Lung (tissue), 11 donors: ENCODE measurements at regions not wholly inside any gene's neighbourhood (a gene's known extent, or its start where the extent isn't known, plus 50 kb on each side); places are given as distances from the start of the nearest gene placed in this dataset.

Experiments used
- ATAC-seq: fragments of 200-7000 bp; cut with Tn5 transposase; one replicate; pipeline ENCODE4 v1.9.1; 2020; ENCODE audit warnings: moderate number of reproducible peaks; ENCODE audit not compliant: insufficient read depth, low FRiP score
- DNase-seq, 3 donors: peaks; one replicate each; pipeline ENCODE4 v3.0.0-alpha.2; 2013 to 2017
- H3K27ac ChIP-seq, 2 donors: one replicate each; pipeline ENCODE4 v1.5.1; 2013; ENCODE audit warnings: mild to moderate bottlenecking in 2 of 2, moderate library complexity in 2 of 2, control low read depth in 1 of 2, inconsistent platforms in 1 of 2, low read depth in 1 of 2, low read length in 1 of 2
- H3K27me3 ChIP-seq, 3 donors: one replicate each; pipeline ENCODE4 v1.5.1; 2013; ENCODE audit warnings: low read length in 2 of 3; ENCODE audit not compliant: control insufficient read depth in 3 of 3, insufficient read depth in 3 of 3
- H3K36me3 ChIP-seq, 4 donors: one replicate each; pipeline ENCODE4 v1.5.1; 2013; ENCODE audit warnings: low read length in 4 of 4, mild to moderate bottlenecking in 1 of 4, moderate library complexity in 1 of 4; ENCODE audit not compliant: control insufficient read depth in 4 of 4, insufficient read depth in 4 of 4
- H3K4me1 ChIP-seq, 5 donors: one replicate each; pipeline ENCODE4 v1.5.1; 2013; ENCODE audit warnings: low read length in 5 of 5, mild to moderate bottlenecking in 2 of 5, moderate library complexity in 1 of 5; ENCODE audit not compliant: control insufficient read depth in 5 of 5, insufficient read depth in 5 of 5
- H3K4me3 ChIP-seq: one replicate; pipeline ENCODE4 v1.5.1; 2013; ENCODE audit warnings: mild to moderate bottlenecking, control low read depth, moderate library complexity
- H3K9ac ChIP-seq, 2 donors: one replicate each; pipeline ENCODE4 v1.5.1; 2013; ENCODE audit warnings: low read length in 2 of 2, control low read depth in 1 of 2; ENCODE audit not compliant: insufficient read depth in 1 of 2
- H3K9me3 ChIP-seq, 4 donors: one replicate each; pipeline ENCODE4 v1.5.1; 2013; ENCODE audit warnings: low read length in 3 of 4, mild to moderate bottlenecking in 1 of 4, moderate library complexity in 1 of 4; ENCODE audit not compliant: control insufficient read depth in 4 of 4, insufficient read depth in 3 of 4
- WGBS, 2 donors: extraction: QIAGEN DNeasy Blood & Tissue Kit; methylation state at CpG; one replicate each; pipeline ENCODE4 v1.1.7; 2013; 5-methylcytosine and 5-hydroxymethylcytosine counted together
- TF ChIP-seq, protein P1 (sequence below): IDR thresholded peaks from 2 replicates; pipeline ENCODE4 v1.5.1; 2012; ENCODE audit warnings: mild to moderate bottlenecking; ENCODE audit errors: control extremely low read depth, extremely low read depth
- donor health status: control.
- donor health status: control.
- donor health status: Bipolar disorder and iron deficiency.
- donor health status: healthy.
- donor health status: DM: yes; HTN: yes; CAD: no.

DNA sequence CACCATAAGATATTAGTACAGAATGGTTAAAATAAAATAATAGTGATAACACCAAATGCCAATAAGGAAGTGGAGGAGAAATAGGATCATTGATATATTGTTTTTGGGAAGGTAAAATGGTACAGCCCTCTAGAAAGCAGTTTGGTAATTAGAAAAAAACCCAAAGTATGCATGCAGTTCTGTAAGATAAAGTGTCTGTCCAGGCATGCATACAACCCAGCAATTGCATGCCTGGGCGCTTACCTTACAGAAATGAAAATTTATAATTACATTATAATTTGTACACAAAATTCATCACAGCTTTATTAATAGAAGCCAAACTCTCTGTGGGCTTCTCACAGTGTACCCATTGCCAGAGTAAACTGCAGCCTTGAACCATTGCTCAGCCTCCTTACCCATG is 124.7 kb downstream of the TTC6 start:
- no peak overlapping the region for H3K27ac ChIP-seq
- 95 to 96% methylated on average over 1 of the region's 1 CpG for WGBS, 2 donors

DNA sequence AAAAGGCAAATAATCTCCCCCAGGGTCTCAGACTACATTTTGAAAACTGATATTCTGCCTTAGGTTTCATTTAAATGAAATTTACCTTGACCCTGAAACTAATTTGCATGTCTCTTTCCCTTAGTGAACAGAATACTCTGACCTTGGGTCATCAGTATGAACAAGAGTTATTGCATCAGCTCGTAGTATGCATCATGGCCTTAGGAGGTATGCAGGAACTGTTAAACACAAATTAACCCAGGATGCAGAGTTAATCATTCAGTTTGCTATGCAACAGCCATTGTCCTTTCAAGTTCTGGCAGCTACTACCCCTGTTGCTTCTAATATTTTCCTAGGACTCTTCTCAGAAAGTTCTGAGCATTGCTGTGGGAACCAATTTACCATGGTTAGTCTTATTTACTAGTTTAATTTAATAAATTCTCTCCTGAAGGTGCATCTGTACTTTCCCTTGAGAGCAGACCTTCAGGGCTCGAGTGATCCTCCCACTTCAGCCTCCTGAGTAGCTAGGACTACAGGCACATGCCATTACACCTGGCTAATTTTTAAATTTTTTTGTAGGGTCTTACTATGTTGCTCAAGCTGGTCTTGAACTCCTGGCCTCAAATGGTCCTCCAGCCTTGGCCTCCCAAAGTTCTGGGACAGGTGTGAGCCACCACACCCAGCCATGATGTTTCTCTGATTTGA is 126.7 kb downstream of the TTC6 start:
- no peak overlapping the region for H3K27ac ChIP-seq
- H3K27me3 ChIP-seq, result no peaks in the 10 kb centered on the region
- no peaks in the 10 kb centered on the region for H3K36me3 ChIP-seq
- 54 to 55% methylated on average over 2 of the region's 2 CpGs for WGBS, 2 donors
- H3K9me3 ChIP-seq, result no peaks in the 10 kb centered on the region
- no peak for ATAC-seq
- no peak overlapping the region for H3K4me3 ChIP-seq
- no peaks in the 10 kb centered on the region for H3K4me1 ChIP-seq
- H3K9ac ChIP-seq, result no peak overlapping the region
- no peak for DNase-seq
- TF ChIP-seq, protein P1, sequence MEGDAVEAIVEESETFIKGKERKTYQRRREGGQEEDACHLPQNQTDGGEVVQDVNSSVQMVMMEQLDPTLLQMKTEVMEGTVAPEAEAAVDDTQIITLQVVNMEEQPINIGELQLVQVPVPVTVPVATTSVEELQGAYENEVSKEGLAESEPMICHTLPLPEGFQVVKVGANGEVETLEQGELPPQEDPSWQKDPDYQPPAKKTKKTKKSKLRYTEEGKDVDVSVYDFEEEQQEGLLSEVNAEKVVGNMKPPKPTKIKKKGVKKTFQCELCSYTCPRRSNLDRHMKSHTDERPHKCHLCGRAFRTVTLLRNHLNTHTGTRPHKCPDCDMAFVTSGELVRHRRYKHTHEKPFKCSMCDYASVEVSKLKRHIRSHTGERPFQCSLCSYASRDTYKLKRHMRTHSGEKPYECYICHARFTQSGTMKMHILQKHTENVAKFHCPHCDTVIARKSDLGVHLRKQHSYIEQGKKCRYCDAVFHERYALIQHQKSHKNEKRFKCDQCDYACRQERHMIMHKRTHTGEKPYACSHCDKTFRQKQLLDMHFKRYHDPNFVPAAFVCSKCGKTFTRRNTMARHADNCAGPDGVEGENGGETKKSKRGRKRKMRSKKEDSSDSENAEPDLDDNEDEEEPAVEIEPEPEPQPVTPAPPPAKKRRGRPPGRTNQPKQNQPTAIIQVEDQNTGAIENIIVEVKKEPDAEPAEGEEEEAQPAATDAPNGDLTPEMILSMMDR, result no peak

More for the DNA sequence above, 124.7 kb downstream of the TTC6 start:
- Histone ChIP-seq H3K9ac (no peak overlapping the region), H3K36me3 (no peaks in the 10 kb centered on the region), H3K9me3 (no peaks in the 10 kb centered on the region), H3K27me3 (no peaks in the 10 kb centered on the region), H3K4me1 (no peaks in the 10 kb centered on the region), H3K4me3 (no peak overlapping the region)
- ATAC-seq (no peak), DNase-seq (no peak)
- TF ChIP-seq, protein P1, result no peak

DNA sequence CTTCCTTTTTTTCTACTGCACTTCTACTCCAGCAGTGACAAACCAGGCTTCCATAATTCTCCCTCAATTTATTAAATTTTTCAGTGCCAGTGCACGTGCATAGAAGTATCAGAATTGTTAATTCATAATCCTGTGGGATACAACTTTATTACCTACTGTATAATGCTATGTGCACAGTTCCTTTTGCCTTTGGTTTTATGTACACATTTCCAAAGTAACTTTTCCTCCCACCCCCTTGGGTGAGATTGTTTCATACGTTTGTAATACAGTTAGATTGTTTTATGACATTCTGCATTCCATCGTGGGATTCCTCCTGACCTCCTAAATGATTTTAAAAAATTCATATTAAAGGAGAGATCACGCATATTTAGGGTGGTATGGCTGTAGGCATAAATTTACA is 128.1 kb downstream of the TTC6 start:
- TF ChIP-seq, protein P1, result no peak
- Histone ChIP-seq H3K9me3 (no peaks in the 10 kb centered on the region), H3K4me1 (no peaks in the 10 kb centered on the region), H3K9ac (no peak overlapping the region), H3K4me3 (no peak overlapping the region), H3K27ac (no peak overlapping the region), H3K27me3 (no peaks in the 10 kb centered on the region), H3K36me3 (no peaks in the 10 kb centered on the region)
- 68 to 71% methylated on average over 4 of the region's 4 CpGs for WGBS, 2 donors
- no peak for ATAC-seq
- no peak for DNase-seq

DNA sequence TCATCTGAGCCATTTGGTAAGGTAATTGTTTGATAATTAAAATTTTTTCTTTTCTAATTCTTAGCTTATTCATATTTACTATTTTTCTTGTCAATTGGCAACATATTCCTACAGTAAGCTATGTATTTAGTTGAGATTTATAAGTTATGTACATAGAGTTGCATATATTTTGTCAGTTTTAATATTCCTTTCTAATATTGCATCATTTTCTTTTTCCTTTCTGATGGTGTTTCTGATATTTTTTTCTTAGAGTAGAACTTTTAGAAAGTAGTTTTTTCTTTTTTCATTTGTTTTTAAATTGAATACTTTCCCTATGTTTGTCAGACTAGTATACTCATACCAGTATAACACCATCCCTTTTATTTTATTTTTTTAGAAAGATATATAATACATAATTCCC is 131.3 kb downstream of the TTC6 start:
- H3K27me3 ChIP-seq, result no peaks in the 10 kb centered on the region
- H3K36me3 ChIP-seq, result no peaks in the 10 kb centered on the region
- ATAC-seq, result no peak
- no peak for DNase-seq
- H3K4me3 ChIP-seq, result no peak overlapping the region
- H3K9ac ChIP-seq, result no peak overlapping the region
- H3K9me3 ChIP-seq, result no peaks in the 10 kb centered on the region
- H3K4me1 ChIP-seq, result no peaks in the 10 kb centered on the region
- TF ChIP-seq, protein P1, result no peak
- H3K27ac ChIP-seq, result no peak overlapping the region
